Neural cell (in vitro differentiated cells): ENCODE measurements at regions not wholly inside any gene's neighbourhood (a gene's known extent, or its start where the extent isn't known, plus 50 kb on each side); places are given as distances from the start of the nearest gene placed in this dataset.

Experiments used
- H2AFZ ChIP-seq: fragments of 200-600, 300-800 bp; sonication (generic), shearing (Covaris generic); 2 replicates; pipeline ENCODE4 v1.6.0; 2014; ENCODE audit warnings: low read depth, mild to moderate bottlenecking, antibody characterized with exemption, low read length, moderate library complexity
- H3F3A ChIP-seq: fragments of 200-600 bp; shearing (Covaris generic); 2 replicates; pipeline ENCODE4 v1.6.1; 2016; ENCODE audit warnings: mild to moderate bottlenecking, moderate library complexity, mixed read lengths, antibody characterized with exemption, low read length; ENCODE audit not compliant: insufficient read depth, poor library complexity, severe bottlenecking
- H3K27ac ChIP-seq: fragments of 200-600, 300-800 bp; sonication (generic), shearing (Covaris generic); 2 replicates; pipeline ENCODE4 v1.5.1; 2014; ENCODE audit warnings: mild to moderate bottlenecking, low read length, moderate library complexity
- H3K27me3 ChIP-seq: fragments of 300-800, 200-600 bp; sonication (generic), shearing (Covaris generic); 2 replicates; pipeline ENCODE4 v1.6.0; 2014; ENCODE audit warnings: mild to moderate bottlenecking, low read depth, low read length, moderate library complexity; ENCODE audit not compliant: insufficient read depth
- H3K36me3 ChIP-seq: fragments of 300-800, 200-600 bp; sonication (generic), shearing (Covaris generic); 2 replicates; pipeline ENCODE4 v1.5.1; 2014; ENCODE audit warnings: mild to moderate bottlenecking, antibody characterized with exemption, low read length, moderate library complexity; ENCODE audit not compliant: insufficient read depth
- H3K4me2 ChIP-seq: fragments of 300-800, 200-600 bp; sonication (generic), shearing (Covaris generic); 2 replicates; pipeline ENCODE4 v1.6.0; 2014; ENCODE audit warnings: mild to moderate bottlenecking, low read length
- H3K4me3 ChIP-seq: fragments of 300-800, 200-600 bp; sonication (generic), shearing (Covaris generic); 2 replicates; pipeline ENCODE4 v1.5.1; 2014; ENCODE audit warnings: mild to moderate bottlenecking, low read length, moderate library complexity
- H3K79me2 ChIP-seq: fragments of 200-600 bp; shearing (Covaris generic); replicated peaks from 2 replicates; pipeline ENCODE4 v1.6.0; 2014; ENCODE audit warnings: mild to moderate bottlenecking, low read length, moderate library complexity; ENCODE audit not compliant: insufficient read depth
- H3K9ac ChIP-seq: fragments of 300-800, 200-600 bp; sonication (generic), shearing (Covaris generic); 2 replicates; pipeline ENCODE4 v1.6.1; 2016; ENCODE audit warnings: mild to moderate bottlenecking, low read length, mixed read lengths
- H3K9me2 ChIP-seq: fragments of 200-600 bp; shearing (Covaris generic); 2 replicates; pipeline ENCODE4 v1.6.1; 2016; ENCODE audit warnings: mild to moderate bottlenecking, low read length, mixed read lengths; ENCODE audit not compliant: insufficient read depth
- H3K9me3 ChIP-seq: fragments of 200-600, 300-800 bp; sonication (generic), shearing (Covaris generic); 2 replicates; pipeline ENCODE4 v1.6.1; 2016; ENCODE audit warnings: mild to moderate bottlenecking, mixed run types, low read length, moderate library complexity, mixed read lengths
- H4K20me1 ChIP-seq: fragments of 200-600 bp; shearing (Covaris generic); 2 replicates; pipeline ENCODE4 v1.6.1; 2016; ENCODE audit warnings: mild to moderate bottlenecking, mixed run types; ENCODE audit not compliant: insufficient read depth
- CTCF ChIP-seq: fragments of 450-650 bp; IDR thresholded peaks from 2 replicates; pipeline ENCODE4 v1.5.1; 2014; ENCODE audit warnings: antibody characterized with exemption, mild to moderate bottlenecking, moderate library complexity; ENCODE audit not compliant: poor library complexity, severe bottlenecking
- EP300 ChIP-seq: fragments of 450-650 bp; conservative IDR thresholded peaks from 2 replicates; pipeline ENCODE4 v1.6.1; 2014; ENCODE audit warnings: antibody characterized with exemption, mild to moderate bottlenecking, moderate library complexity; ENCODE audit not compliant: poor library complexity, severe bottlenecking
- EZH2 ChIP-seq: fragments of 200-600, 300-800 bp; shearing (Covaris generic), sonication (generic); IDR thresholded peaks from 2 replicates; pipeline ENCODE4 v1.6.1; 2014; ENCODE audit warnings: antibody characterized with exemption, low read length, borderline replicate concordance, mild to moderate bottlenecking; ENCODE audit not compliant: insufficient read depth, poor library complexity, severe bottlenecking
- MXI1 ChIP-seq: fragments of 450-650 bp; conservative IDR thresholded peaks from 2 replicates; pipeline ENCODE4 v1.6.1; 2014; ENCODE audit warnings: antibody characterized with exemption, mild to moderate bottlenecking; ENCODE audit not compliant: poor library complexity, severe bottlenecking
- POLR2AphosphoS5 ChIP-seq: IDR thresholded peaks from 2 replicates; pipeline ENCODE4 v1.6.1; 2012
- RAD21 ChIP-seq: fragments of 450-650 bp; conservative IDR thresholded peaks from 2 replicates; pipeline ENCODE4 v1.6.1; 2014; ENCODE audit warnings: antibody characterized with exemption, mild to moderate bottlenecking, moderate library complexity
- REST ChIP-seq: IDR thresholded peaks from 2 replicates; pipeline ENCODE4 v1.6.1; 2012; ENCODE audit warnings: borderline replicate concordance
- SMC3 ChIP-seq: fragments of 450-650 bp; conservative IDR thresholded peaks from 2 replicates; pipeline ENCODE4 v1.6.1; 2014; ENCODE audit warnings: antibody characterized with exemption, mild to moderate bottlenecking, moderate library complexity; ENCODE audit not compliant: poor library complexity
- TAF1 ChIP-seq: IDR thresholded peaks from 2 replicates; pipeline ENCODE4 v1.6.1; 2012; ENCODE audit warnings: low read depth

- no peaks in the 10 kb centered on the region for H3F3A ChIP-seq
- no peaks in the 10 kb centered on the region for H3K27me3 ChIP-seq
- H3K79me2 ChIP-seq, result peaks cover 3% of the 10 kb centered on the region
- no peak overlapping the region for H2AFZ ChIP-seq
- no peaks in the 10 kb centered on the region for H3K9me2 ChIP-seq
- H3K9ac ChIP-seq, result peak overlapping the region; percentile 46
- no peak for TF ChIP-seq CTCF
- TF ChIP-seq REST, result no peak
- no peak for TF ChIP-seq TAF1
- no peak for TF ChIP-seq EP300
- no peak for TF ChIP-seq RAD21
- no peak for TF ChIP-seq EZH2
- no peak for TF ChIP-seq SMC3
- TF ChIP-seq POLR2AphosphoS5, result no peak
- no peak for TF ChIP-seq MXI1
- H4K20me1 ChIP-seq, result no peaks in the 10 kb centered on the region
- H3K36me3 ChIP-seq, result no peaks in the 10 kb centered on the region
- peak overlapping the region; percentile 88 for H3K4me3 ChIP-seq
- no peaks in the 10 kb centered on the region for H3K9me3 ChIP-seq
- peak overlapping the region; percentile 3 for H3K27ac ChIP-seq
- H3K4me2 ChIP-seq, result peak overlapping the region; percentile 32
These were observed 186.8 kb downstream of the ZEB2 start for GRCh38 chr2:144333143-144333555.

DNA sequence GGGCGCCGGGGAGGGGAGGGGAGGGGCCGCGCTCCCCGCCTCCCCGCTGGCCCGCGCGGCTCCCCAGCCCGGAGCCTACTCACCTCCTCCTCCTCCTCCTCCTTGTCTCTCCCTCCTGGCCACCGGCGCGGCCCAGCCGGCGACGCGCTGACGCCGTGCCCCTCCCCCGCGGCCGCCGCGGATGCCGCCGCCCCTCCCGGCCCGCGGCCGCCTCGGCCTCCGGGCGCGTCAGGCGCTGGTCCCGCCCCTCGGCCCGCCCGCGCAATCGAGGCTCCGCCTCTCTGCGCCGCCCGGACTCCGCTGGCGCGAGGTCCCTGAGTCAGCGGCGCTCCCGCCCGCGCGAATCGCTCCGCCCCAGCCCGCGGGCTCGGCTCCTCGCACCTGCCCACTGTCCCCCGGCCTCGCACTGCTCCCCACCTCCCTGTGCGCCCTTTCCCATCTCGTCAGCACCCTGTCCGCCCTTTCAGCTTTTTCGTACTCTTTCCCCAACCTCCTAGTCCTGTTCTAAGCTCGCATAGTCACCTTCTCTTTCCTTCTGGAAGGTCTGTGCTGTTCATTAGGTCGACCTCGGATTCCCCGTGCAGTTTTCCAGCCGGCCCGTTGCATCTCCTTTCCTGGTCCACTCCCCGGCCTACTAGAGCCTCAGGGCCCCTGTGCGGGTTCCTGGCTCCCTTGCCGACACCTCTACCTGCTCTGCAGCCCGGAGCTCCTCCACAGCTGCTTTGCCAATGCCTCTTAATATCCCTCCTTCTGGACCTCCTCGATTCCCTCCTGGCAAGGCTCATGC, 187.4 kb downstream of the ZEB2 start:
- H3K36me3 ChIP-seq, result no peaks in the 10 kb centered on the region
- H3F3A ChIP-seq, result no peaks in the 10 kb centered on the region
- no peaks in the 10 kb centered on the region for H3K9me3 ChIP-seq
- no peaks in the 10 kb centered on the region for H3K9me2 ChIP-seq
- H3K27ac ChIP-seq, result peak overlapping the region; percentile 3
- peak overlapping the region; percentile 32 for H3K4me2 ChIP-seq
- H3K9ac ChIP-seq, result peak overlapping the region; percentile 61
- TF ChIP-seq POLR2AphosphoS5, result no peak
- no peak for TF ChIP-seq REST
- TF ChIP-seq RAD21, result peak; percentile 3
- TF ChIP-seq EZH2, result no peak
- TF ChIP-seq SMC3, result peak; percentile 34
- no peaks in the 10 kb centered on the region for H4K20me1 ChIP-seq
- H3K27me3 ChIP-seq, result no peaks in the 10 kb centered on the region
- H3K79me2 ChIP-seq, result peaks cover 3% of the 10 kb centered on the region
- peak overlapping the region; percentile 88 for H3K4me3 ChIP-seq
- H2AFZ ChIP-seq, result peak overlapping the region; percentile 14
